ENCODE measurements at regions not wholly inside any gene's neighbourhood (a gene's known extent, or its start where the extent isn't known, plus 50 kb on each side); places are given as distances from the start of the nearest gene placed in this dataset.

DNA sequence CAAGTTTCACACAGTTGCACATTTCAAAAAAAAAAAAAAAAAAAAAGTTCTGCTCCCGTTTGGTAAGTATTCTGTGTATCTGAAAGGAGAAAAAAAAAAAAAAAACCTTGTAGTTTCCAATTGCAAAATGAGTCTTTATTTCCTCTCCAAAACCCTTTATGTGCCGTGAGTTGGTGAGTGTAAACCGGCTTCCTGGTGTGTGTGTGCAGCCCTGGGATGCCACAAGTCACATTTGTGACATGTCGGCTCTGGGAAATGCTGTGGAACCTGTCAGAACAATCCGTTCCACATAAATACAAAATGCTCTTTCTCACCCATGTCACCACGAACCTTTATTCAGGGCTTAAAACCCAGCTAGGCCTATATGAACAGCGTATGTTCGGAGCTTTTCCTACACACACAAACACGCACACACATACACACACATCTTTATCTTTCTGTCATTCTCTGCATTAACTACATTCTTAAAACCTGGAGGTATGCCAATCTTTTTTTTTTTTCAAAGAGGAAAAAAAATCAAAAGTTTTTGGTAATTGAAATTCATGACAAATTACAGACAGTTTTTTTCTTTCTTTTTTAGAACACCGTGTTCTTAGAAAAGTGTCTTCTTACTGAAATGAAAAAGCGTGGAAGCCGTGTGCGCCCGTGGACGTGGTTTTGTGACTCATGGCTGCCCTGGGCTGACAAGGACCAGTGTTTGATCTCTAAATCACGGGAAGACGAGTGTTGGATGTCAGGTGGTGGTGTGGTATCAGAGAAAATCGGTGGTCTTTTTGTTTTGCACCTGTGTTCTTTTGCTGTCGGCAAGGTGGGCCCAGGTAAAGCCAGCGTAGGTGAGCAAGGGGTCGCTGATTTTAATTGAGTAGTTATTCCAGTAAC is 612.0 kb downstream of the VRK1 start:
- ATAC-seq = no peak

DNA sequence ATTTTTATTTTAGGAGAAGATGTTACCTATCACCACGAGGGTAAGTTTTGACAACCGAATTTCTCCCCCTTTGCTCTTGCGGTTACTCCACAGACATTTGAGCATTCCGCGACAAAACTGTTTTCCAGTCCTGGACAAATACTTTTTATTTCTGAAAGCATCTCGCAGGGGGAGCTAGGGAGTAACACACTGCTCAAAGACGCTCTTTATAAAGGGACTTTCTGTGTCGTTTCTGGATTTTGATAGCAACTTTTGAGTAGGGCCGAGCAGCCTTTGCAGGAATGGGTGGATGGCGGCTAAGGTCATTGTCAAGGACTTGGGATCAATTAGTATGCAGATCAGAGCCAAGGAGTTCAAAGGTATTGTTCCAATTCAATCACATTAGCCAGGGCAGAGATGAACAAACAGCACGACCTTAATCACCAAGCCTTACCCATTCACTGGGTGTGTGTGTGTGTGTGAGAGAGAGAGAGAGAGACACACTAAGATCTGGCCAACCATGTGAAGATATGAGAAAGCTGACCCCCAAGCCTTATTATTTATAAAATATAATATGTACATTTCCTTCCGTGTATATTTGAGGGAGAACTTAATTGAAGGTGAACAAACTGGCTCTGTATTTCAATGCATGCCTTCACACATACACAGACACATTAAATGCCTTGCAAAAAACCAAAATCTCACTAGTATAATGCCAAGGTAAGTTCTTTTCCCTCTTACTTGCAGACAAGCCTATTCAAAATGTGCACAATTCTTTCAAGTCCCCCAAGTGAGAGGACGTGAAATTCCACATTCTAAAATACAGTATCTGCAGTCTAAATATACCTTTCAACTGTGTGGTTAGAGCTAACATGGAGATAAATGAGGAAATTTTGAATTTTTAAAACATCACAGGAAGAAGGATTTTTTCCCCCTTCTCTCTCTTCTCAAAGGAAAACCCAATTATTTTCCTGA is 613.8 kb downstream of the VRK1 start:
- ATAC-seq = no peak

DNA sequence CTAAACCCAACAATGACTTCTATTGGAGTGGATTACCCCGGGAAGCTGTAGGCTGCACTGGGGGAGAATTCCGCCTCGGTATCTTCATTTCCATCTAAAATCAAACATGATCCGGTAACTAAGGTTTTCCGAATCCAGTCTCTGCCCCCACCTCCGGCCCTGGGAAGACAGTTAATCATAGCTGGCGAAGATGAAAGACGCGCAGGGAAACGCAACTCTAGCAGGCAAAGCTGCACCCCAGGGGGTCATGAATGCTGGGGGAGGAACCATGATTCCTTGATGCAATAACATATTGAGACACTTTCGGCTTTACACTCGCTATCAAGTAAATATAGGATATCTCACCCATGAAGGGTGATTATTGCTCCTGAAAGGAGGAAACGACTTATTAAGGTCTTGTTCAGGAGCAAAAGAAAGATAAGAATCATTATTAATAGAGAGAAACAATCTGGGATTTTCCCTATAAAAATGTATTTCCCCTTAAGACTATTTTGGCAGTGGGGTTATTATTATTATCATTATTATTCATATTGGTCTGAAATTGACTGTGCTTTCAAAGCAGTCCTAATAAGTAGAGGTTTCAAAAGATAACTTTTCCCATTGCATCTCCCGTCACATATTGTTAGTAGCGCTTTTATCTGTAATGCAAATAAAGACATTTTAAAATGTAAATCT is 614.9 kb downstream of the VRK1 start:
- ATAC-seq = no peak

DNA sequence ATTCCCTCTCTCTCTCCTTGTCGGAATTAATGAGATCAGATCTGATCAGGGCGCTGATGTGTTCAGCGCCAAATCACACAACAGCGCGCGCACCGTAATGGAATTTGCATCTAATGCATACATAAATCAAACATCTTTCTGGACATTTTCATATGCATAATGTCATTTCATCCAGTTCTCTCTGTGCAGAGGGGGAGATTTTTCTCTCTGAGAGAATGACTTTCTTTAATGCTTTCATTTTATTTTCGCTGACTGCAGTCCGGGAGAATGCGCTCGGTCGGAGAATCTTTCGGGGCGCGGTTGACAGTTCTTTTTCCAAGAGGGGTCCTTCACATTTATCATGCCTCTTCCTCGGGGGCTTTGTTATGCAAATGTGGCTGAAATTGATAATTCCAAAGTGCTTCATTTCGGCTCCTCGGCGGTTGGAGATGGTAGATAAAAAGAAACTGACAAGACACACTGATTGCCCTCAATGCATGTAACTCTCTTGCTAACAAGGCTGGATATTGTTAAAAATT is 615.9 kb downstream of the VRK1 start:
- ATAC-seq = no peak

DNA sequence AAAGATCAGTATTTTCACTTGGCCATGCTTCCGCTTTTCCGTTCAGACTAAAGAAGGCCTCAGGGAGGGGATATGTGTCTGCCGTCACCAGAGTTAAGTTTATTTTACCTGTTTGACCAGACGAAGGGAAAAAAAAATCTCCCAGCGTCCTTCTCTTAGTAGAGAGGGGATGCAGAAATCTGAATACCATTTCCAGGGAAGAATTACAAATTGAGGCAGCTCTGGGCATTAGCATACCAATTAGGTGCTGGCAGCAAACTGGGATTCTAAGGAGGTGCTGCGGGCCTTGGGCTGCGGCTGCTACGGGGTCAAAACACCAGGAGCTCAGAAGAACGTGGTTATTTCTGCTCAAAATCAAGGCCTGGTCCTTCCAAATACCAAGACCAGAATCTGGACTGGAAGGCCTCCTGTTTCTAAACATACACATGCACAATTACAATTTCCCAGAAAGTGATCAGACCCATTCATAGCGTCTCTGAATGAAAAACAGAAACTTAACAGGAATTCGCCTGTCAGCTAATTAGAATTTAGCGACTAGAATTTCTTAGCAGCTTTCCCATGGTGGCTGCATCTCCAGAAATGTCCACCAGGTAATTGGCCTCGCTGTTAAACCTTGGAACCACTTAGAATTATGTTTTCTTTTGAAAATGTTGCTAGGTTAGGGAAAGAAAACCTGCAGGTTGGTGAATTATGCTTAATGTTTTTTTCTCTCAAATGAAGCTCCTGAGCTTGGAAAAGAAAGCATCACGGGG is 617.0 kb downstream of the VRK1 start:
- ATAC-seq = no peak

DNA sequence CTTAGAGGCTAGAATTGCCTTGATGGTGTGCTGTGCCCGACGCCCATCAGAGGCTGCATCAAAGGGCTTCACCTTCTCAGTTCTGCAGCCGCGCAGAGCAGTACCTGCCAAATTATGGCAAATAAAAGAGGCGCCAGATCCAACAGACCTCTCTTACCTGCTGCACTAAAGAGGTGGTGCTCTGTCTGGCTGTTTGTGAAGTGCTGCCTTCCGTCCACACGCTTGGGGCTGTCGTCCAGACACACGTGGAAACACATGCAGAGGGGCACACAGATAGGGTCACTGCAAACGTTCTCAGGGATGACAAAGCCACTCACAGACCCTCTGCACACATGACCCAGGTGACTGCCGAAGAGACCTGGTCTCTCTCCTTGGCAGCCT is 617.5 kb downstream of the VRK1 start:
- ATAC-seq = no peak

DNA sequence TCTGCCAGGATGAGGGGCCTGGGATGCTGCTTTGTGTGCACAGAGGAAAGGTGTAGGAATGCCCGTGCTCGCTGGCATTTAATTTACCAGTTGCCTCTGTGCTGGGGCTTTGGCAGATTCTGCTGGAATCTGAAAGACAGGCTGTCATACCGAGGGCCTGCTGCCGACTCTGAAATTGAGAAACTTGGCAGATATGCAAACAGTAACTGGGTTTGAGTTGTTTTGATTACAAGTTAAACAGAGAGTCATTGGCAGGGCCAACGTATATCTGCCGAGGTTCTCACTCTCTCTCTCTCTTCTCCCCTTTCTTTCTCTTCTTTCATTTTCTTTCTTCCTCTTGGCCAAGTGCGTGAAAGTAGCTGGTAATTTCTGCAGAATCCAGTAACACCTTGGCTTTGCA is 618.7 kb downstream of the VRK1 start:
- no peak for ATAC-seq

DNA sequence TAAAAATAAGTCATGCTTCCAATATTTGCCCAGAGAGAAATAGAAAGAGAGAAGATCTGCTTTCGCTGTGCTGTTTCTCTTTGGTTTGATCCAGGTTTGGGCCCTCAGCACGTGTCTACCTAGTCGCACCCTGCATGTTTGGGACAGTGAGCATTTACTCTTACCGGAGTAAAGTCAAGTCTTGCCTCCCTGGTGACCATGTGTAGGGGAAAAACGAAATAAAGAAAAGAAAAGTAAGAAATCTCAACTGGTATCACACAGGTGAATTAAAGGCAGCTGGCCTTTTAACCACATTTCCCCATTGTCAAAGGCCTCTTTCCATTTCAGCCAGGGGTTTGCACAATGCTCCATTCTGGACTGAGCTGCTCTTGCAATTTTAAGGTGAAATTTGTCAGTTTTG is 619.4 kb downstream of the VRK1 start:
- no peak for ATAC-seq

DNA sequence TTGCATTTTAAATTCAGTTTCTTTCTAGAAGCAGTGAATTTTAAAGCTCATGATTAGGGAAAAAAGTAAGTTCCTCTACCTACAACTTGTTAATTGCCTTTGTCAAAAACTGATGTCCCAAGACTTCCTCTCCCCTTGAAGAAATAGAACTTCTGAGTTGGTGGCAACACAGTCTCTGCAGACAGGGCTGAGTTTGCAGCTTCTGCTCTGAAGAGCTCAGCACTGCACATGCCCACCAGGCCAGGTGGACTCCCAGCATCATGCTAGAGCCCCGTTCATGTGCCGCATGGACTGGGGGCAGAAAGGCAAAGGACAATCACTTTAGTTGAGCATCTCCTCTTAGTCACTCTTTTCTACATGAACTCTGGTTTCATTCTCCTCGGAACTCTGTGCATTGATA is 620.1 kb downstream of the VRK1 start:
- no peak for ATAC-seq

DNA sequence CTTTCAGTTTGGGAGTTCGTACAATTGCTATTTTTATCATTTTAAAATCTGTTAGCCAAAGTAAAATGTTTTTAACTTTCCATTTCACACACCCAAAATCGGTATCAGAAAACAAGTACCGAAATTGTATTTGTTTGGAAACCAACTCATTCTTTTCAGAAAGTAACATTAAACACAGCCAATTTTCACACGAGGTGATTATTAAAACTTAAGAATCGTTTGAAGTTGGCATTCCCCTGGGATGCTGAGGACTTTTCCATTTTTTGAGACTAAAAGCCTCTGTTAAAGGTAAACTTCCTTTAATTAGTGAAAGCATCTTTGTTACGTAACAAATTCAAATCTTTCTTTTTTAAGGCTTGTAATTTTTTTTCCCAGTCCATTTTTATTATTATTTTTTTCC is 623.0 kb downstream of the VRK1 start:
- ATAC-seq = no peak

DNA sequence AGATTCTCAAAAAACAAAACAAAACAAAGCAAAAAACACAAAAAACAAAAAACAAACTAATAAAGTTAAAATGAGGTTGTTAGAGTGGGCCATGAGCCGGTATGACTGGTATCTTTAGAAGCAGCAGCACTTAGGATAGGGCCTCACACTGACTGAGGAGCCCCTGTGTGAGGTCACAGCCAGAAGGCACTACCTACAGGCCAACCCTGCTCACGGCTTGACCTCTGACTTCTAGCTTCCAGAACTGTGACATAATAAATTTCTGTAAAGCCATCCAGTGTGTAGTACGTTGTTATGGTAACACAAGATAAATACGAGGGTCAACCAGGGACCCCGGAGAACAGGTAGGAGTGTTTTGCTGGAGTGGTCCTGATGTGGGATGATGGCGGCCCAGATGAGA is 629.6 kb downstream of the VRK1 start:
- no peak for ATAC-seq

DNA sequence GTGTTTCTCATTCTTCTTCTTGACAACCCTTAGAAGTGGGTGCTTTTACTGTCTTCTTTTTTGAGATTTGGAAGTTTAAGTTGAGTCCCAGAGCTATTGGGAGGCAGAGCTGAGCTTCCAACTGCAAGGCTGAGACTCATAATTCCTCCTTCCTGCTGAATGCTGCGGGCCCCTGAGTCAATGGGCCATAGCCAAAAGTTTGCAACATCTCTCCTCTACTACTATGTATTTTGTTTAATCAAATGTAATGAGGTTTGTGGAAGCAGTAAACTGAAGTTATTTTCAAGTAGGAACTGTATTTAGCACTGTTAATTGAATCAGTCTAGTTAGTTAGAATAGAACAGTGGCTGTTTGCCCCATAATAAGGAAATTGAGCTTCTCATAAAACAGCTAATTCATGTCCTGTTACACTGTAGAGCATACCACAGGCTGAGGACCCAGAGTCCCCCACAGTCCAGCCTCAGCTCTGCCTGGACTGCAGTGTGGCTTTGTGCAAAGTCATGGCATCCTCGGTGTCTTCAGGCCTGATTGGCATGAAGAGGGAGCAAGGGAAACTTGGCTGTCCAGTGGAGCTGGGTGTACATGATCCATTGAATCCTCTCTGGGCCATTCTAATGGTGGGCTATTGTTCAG is 631.7 kb downstream of the VRK1 start:
- ATAC-seq = no peak

DNA sequence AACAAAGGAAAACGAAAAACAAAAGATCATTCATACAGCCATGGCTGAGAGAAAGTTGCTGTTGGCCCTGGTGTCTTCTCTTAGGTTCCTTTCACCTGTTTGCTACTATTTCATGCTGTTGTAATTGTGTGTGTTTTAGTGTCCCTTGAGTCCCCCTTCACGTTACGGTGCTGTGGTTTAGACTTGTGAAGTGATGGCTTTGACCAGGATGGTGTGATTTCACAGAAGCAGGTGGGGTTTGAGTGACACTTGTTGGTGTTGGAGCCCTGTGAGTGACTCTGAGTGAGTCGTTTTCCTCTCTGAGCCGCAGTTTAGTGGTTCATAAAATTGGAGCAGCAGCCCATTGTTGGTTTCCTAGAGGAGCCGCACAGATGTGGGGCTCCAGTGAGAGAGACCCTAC is 635.4 kb downstream of the VRK1 start:
- no peak for ATAC-seq

DNA sequence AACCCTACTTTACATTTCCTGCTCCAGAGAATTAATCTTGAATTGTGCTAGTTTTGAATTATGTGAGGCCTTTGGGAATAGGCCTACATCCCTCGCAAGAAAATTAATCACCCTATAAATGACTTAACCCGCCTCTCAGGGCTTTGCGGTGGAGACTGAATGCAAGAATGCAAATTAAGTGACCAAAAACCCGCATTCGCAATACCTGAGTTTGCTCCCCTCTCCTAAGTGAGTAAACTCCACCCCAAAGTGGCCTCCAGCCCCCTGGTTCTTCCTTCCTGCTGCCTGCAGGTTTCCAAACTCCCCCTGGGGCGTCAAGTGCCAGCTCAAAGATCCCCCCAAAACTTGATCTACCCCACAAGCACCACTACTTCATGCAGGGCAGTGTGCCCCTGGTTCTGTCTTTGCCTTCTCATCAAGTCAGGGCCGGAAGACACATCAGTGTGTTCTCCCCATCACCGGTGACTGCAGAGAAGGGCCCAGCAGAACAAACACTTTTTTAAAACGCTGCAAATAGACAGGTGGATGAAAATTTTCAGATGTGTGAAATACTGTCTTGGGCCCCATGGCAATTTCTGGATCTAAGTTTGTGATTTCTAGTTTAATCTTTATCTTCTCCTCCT is 644.7 kb downstream of the VRK1 start:
- ATAC-seq = no peak

DNA sequence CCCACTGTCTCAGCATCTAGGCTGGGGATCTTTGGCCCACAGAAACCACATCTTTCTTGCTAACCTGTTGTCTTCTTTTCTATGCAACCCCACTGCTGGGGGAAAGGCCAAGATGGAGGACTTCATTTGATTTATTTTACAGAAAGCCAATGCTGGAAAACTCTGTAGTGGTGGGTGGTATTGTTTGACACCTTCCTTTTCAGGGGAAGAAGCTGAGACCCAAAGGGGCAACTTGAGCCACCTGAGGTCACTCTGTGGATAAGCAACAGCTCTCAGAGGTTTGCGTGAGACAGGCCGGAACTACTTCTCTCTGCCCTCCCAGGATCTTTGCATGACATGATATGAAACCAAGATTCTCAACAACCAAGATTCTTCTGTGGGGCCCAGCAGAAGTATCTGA is 645.2 kb downstream of the VRK1 start:
- ATAC-seq = no peak

DNA sequence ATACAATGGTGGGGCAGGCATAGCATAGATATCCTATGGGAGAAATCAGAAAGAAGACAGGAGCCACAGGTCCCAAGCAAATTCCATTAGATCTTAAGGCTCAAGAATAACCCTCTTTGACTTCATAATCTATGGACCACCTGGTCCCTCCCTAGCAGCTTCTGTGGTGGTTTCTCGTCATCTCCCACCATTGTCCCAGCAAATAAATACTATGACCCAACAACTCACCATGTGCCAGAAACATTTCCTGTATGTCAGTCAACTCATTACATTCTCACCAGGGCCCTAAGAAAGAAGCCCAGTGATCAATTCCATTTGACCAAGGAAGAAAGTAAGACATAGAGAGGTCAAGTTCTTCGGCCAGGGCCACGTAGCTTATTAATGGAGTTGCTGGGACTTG is 646.2 kb downstream of the VRK1 start:
- no peak for ATAC-seq

DNA sequence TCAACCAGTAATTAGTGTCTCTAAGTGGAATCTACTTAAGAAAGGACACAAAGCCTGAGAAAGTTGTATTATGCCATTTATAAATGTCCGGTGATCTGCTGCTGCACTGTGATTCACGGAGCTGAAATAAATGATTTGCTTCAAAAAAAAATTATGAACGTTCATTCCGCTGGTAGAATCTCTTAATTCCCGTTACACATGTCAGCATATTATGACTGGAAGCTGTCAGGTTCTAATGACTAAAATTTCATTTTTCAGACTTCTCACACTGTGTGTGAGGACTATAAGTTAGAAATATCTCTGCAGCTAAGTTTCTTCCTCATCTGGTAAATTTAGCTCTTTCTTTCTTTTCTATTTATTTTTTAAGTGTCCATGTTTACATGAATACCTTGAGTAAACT is 647.1 kb downstream of the VRK1 start:
- ATAC-seq = no peak

DNA sequence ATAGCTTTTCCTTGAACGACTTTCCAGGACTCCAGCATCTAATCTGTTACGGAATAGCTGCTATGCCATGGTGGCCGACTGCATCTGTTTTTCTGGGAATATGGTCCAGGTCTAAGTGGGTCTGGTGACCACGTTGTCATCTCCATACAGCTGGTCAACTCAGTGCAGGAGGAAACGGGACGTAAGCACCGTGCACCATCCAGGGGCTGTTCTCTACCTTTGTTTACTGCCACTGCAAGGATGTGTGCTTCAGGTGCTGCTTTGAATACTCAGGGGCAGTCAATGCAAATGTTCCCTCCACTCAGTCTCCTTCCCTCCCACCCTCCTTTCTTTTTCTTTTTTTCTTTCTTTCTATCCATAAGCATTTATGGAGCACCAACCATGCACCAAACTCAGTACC is 648.2 kb downstream of the VRK1 start:
- ATAC-seq = no peak

DNA sequence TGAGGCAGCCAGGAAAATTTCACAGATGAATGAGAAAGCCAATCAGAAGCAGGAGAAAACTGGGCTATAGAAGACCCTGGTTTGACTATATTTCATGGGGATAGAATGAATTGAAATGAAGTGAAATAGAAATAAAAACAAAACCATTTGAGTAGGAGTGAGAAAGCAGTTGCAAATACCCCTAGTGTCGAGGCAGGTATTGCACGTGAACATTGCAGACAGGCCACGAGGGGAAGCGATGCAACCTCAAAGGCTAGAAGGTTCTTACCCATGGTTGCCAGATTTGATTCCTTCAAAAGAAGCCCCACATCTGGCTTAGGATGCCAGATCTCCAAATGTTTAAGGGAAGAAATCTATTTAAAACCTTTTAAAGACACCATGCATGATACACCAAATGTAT is 648.9 kb downstream of the VRK1 start:
- ATAC-seq = no peak

DNA sequence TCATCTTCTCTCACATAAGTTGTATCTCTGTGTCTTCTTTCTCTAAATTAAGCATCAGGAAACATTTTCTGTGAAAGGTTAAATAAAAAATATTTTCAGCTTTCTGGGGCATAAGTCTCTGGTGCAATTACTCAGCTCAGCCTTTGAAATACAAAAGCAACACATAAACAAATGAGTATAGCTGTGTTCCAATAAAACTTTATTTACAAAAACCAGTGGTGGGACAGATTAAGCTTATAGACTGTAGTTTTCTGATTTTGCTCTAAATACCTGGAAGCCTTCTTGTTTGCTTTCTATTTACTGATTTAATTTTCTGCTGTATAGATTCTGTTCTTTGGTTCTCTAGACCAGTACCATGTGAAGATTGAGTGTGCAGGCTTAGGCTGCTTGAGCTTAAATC is 655.1 kb downstream of the VRK1 start:
- ATAC-seq = no peak

DNA sequence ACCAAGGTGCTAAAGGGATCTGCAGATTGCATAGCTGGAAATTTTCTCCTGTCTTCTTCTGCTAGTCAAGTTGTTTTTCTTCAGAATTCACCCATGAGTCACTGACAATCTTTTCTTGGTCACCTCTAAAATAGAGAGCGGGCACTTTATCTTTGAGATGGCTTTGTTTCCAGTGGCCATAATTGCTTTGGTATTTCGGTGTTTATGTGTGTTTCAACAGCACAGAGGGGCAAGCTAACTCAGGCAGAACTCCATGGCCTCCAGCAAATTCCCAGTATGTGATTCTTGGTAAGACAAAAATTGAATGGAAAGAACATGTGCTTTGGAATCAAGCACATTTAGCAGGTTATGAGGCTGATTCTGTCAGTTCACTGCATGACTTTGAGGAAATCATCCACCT is 656.8 kb downstream of the VRK1 start:
- no peak for ATAC-seq
